Stimulated activated CD8-positive, alpha-beta memory T cell treated with anti-CD3 and anti-CD28 coated beads, Interleukin-15, amount 100 ng/mL, for 24 hours (primary cell): ENCODE measurements at regions not wholly inside any gene's neighbourhood (a gene's known extent, or its start where the extent isn't known, plus 50 kb on each side); places are given as distances from the start of the nearest gene placed in this dataset.
"Not testable (repeated sequence)": the region's sequence is repeated elsewhere in the genome, so short reads cannot be mapped to it uniquely, and the experiment has no call there.

ENCODE experiments used
- DNase-seq: peaks from one replicate; pipeline ENCODE4 v3.0.0-alpha.2; 2020; ENCODE audit warnings: low read depth

DNA sequence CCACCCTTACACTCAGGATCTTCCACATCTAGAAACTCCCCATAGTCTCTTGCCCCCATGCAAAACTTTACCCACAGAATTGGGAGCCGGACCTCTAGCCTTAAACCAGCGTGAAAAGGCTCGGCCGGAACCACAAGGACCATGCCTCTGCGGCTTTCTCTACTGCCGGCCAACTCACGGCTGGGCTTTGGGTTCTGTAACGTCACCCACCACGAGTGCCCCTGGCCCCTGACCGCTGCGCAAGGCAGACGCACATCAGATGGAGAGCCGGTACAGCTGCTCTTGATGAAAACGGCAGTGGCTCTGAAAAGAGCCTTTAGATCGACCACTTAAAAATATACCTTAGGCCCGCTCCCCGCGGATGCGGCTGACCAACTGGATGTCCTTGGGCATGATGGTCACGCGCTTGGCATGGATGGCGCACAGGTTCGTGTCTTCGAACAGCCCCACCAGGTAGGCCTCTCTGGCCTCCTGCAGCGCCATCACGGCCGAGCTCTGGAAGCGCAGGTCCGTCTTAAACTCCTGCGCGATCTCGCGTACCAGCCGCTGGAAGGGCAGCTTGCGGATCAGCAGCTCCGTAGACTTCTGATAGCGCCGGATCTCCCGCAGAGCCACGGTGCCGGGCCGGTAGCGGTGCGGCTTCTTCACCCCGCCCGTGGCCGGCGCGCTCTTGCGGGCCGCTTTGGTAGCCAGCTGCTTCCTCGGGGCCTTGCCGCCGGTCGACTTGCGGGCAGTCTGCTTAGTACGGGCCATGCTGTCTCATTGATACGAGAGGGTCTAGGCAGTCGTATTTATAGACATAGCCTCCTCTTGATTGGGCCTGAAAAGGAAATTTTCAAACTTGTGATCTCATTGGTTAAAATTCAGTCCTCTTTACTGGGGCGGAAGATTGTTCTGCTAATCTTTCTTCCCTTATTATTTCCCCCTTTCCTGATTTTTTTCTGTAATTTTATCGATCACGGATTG is 66.3 kb downstream of the FAM72C start:
- DNase-seq: not testable (repeated sequence)

DNA sequence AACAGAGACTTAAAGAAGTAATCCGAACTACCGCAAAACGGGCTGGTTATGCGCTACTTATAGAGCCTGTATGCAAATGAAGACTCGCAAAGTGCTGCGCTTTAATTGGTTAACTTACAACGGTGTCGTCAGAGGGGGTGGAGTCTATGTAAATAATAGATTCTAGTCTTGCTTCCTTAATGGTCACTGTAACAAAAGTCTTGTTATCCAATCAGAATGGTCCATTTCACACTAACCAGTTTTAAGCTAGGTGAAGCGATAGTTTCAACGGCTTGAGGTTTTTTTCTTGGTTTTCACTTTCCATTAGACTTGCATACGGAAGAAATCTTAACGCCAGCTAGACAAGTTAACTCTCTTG is 67.2 kb downstream of the FAM72C start:
- not testable (repeated sequence) for DNase-seq

DNA sequence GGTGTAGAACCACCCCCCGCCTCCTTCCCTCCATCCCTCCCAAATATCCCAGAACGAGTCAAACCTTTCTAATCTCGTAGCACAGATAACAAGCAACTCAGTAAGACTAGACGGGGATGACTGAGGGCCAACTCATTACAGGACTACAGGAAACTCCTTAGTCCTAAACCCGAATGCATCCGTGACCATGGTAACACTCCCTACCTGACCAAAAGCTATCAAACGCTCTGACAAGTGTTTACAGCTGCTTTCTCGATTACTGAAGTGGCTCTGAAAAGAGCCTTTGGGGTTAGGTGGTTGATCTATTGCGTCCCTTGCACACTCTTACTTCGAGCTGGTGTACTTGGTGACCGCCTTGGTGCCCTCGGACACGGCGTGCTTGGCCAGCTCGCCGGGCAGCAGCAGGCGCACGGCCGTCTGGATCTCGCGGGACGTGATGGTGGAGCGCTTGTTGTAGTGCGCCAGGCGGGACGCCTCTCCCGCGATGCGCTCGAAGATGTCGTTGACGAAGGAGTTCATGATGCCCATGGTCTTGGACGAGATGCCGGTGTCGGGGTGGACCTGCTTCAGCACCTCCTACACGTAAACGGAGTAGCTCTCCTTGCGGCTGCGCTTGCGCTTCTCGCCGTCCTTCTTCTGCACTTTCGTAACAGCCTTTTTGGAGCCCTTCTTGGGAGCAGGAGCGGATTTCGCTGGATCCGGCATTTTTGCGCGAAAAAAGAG is 67.7 kb downstream of the FAM72C start:
- not testable (repeated sequence) for DNase-seq

DNA sequence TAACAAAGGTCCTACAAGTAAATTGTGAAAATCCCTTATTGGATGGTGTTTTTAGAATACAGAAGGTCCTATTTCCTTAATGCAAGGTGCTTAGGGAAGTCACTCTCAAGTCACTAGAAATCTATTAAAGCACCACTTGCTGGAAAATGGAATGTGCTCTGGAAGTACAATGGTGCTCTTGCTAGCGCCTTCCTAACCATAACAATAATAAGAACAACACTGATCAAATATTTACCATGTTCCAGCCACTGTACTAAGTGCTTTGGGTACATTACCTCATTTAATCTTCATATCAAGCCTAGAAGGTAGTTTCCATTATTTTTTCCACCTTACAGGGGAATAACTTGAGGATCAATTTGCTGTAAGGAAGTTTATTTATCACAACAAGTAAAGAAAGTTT is 75.4 kb downstream of the FAM72C start:
- not testable (repeated sequence) for DNase-seq

DNA sequence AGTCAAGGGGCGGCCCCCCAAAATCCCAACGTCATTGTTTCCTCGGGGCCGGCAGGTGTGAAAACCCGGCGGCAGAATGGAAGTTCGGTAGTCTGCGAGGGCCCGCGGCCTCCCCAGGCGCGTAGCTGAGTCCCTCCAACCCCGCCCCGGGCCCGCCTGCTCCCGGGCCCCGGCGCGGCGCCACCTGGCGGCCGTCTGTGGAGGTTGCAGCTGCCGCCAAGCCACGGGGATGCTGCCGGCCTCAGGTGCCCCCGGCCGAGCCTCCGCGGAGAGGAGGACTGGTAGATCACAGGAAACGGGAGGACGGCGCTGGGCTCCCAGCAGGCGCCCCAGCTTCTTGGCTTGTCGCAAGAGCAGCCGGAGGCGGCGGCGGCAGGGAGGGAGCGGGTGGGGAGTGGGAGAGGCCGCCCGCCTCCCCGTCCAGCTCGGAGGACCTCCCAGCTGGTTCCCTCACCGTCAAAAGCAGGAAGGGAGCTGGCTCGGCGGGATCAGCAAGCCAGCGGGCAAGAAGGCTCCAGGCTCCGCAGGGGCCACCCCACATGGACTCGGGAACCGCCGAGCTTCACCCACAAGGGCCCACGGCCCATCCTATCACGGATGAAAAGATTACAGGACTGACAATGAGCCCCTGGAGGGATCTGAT is 86.7 kb downstream of the FAM72C start:
- DNase-seq: peak; percentile 31

DNA sequence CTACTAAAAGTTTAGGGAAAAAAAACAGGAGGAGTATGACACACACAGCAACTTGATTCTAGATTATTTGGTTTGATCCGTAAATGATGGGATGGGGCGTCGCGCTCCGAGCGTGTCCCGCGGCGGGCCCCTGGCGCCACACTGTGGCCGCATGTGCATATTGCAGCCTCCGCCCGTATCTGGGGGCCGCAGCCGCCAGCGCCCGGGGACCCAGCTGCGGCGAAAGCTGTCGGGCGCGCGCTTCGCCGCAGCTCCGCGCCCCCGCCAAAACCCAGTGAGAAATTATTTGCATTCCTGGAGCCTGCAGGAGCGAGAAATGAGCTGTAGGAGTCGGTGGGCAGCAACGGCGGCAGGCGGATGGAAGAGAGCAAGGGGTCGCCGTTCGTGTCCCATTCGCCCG is 87.3 kb downstream of the FAM72C start:
- DNase-seq: not testable (repeated sequence)

DNA sequence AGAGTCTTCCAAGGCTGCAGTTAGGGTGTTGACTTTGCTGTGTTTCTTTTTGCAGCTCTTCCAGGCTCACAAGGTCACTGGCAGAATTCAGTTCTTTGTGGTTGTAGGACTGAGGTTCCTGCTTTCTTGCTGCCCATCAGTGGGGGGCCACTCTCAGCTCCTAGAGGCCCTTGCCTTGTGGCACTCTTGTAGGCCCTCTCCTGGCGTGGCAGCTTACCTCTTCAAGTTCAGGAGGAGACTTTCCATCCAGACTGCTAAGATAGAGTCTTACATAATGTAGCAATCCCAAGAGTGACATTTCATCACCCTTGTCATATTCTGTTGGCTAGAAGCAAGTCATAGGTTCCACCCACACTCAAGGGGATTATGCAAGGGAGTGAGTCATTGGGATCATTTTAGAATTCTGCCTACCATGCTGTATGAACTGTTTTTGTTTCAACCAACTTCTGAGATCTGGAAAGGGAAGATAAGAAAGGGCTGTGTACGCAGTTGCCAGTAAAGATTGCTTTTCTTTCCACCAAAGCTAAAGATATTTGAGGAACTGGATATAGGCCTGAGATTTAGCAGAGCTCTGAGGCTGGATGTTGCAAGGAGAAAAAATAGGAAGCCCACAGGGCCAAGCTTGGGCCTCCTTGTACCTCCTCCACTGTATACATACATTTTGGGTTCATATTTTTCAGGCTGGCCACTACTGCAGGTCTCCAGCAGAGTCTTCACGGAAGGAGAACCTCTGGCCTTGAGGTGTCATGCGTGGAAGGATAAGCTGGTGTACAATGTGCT is 91.8 kb downstream of the FAM72C start:
- not testable (repeated sequence) for DNase-seq

DNA sequence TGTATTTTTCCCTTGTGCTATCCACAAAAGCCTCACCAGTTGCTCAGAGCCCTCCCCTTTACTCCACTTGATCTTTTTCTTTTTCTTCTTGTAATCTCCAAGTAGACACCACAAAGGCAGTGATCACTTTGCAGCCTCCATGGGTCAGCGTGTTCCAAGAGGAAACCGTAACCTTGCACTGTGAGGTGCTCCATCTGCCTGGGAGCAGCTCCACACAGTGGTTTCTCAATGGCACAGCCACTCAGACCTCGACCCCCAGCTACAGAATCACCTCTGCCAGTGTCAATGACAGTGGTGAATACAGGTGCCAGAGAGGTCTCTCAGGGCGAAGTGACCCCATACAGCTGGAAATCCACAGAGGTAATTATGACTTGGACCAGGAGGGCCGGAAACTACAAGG is 95.8 kb downstream of the FAM72C start:
- not testable (repeated sequence) for DNase-seq

DNA sequence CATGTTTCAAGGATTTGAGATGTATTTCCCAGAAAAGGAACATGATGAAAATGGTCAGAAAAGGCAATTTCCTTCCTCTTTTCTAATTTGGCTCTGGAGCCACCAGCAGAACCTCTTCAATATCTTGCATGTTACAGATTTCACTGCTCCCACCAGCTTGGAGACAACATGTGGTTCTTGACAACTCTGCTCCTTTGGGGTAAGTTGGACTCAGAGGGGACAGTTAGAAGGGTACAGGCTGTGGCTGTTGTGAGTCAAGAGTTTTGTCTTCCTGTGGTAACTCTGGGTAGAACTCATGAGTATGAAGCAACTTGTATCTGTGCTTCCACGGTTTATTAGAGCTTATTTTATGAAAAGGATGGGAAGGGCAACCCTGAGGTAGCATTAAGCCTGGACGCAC is 97.2 kb downstream of the FAM72C start:
- not testable (repeated sequence) for DNase-seq

DNA sequence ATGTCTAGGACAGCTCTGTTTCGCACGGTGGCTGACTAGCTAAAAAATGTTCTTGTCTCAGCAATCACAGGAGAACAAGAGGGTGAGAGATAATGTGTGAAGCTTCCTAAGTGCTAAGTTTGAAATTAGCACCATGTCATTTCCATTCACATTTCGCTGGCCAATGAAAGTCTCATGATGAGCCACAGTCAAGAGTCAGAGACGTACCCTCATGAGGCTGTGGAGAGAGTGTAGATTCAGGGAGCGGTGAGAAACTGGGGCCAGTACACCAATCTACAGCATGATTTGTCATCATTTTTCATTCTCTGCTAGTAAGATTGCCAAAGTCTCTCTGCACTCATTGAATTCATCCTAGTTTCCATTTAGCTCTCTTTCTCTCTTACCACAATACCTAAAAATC is 98.1 kb downstream of the FAM72C start:
- DNase-seq: not testable (repeated sequence)

DNA sequence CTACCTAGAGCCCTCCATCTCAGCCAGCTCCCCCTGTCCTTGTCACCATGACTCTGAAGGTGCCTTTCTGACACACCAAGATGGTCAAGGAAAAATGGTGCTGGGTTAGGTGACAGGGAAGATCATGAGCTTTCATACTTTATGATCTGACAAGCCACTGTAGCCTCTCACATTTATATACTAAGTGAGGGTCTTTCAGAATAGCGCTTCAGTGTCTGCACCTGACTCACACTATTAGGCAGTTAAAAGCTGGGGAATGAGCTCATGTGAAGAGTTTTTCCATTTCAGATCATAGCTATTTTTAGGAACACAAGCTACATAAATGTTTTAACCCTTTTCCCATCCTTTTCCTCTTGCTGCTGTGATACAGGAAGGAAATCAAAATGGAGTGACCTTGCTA is 101.4 kb downstream of the FAM72C start:
- DNase-seq: not testable (repeated sequence)

DNA sequence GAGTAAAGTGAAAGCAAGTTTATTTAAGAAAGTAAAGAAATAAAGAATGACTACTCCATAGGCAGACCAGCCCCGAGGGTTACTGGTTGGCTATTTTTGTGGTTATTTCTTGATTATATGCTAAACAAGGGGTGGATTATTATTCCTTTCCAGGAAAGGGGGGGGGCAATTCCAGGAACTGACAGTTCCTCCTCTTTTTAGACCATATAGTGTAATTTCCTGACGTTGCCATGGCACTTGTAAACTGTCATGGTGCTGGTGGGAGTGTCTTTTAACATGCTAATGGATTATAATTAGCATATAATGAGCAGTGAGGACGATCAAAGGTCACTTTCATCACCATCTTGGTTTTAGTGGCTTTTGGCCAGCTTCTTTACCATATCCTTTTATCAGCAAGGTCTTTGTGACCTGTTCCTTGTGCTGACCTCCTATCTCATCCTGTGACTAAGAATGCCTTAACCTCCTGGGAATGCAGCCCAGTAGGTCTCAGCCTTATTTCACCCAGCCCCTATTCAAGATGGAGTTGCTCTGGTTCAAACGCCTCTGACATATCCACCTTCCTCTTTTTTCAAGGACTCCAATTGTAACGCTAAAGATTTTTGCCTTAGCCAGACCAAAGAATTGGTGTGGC is 104.1 kb downstream of the FAM72C start:
- not testable (repeated sequence) for DNase-seq

DNA sequence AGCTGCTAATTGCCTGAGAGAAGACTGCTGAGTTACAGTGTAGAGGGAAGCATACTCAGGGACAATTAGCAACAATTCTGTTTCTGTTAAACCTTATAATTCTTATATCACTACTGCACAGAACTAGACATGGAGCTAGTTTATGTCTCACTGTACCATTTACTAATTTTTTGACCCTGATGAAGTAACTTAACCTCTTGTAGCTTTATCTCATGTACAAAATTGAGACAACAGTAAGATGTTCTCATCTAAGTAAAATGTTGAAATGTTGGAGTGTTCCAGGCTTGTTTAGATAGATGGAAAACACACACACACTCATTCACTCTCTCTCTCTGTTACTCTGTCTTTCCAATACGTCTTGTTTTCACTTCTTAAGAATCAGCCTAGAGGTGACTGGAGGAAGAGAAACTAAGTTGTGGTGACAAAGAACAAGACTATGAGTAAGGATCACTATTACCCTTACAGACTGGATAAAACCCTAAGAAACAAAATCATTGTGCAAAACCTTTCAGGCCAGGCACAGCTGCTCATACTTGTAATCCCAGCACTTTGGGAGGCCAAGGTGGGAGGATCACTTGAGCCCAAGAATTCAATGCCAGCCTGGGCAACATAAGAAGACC is 107.8 kb downstream of the FAM72C start:
- DNase-seq: not testable (repeated sequence)

DNA sequence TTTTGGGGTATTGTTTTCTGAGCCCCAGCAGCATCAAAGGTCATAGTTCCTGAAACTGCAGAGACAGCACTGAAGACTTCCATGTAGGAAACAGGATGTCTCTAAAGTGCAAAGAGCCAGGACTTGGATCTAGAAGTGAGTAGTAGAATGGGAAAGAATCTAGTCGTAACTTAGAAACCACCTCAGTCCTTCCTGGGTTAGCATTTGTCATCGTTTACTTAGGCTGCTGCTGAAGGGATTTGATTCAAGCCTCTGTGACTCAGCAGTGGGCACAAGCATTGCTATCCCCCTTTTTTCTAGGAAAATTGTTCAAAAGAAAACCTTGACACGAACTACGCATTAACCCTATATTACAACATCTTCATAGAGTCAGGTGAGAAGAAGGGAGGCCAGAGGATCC is 109.1 kb downstream of the FAM72C start:
- DNase-seq: not testable (repeated sequence)

DNA sequence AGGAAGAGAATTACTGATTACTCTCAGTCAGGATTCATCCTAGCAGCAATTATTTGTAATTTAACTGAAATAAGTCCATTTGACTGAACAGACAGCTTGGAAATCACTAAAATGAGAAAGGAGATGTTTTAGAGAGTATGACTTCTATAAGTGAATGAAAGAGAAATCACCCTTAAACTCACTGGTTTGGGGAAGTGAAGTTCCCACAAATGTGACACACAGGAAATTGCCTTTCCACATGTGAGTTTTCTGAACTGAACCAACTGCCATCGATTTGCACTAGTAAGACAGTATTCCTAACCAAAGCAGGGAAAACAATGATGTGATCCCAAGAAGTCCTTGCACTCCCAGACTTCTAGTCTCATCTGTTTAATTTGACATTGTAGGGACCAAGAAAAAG is 110.5 kb downstream of the FAM72C start:
- not testable (repeated sequence) for DNase-seq

DNA sequence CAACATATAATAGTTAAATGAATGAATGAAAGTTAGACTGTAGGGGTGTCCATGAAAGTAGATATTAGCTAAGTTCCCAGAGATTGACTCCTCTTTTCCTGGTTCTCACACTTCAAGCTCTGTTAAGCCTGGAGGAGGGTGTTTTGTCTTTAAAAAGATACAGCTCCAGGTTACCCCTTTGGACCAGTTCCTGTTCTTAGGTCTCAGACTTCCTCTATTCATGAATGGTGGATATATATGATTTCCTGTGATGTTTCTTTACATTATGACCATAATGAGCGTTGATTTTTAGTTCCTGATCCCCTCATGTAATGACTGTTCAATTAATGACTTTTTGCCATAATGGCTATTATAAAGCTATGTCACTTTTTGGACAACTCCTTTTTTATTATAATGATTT is 115.9 kb downstream of the FAM72C start:
- DNase-seq: not testable (repeated sequence)

DNA sequence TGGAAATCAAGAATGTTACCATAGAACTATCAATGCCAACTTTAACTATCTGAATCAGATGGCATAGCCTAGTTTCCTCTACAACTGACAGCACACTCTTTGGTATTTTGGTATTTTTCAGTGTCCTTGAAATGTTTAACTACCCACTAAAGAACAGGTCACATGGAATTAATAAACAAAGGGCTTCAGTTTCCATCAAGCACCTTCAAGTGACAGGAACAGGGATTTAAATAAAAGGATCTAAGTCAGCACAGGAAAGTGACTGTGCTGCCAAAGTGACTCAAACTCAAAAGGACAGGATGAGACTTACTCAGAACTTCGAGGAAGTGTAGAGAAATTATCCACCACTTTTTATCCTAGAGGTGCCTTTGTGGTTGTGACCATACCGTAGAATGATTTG is 117.7 kb downstream of the FAM72C start:
- DNase-seq: not testable (repeated sequence)

DNA sequence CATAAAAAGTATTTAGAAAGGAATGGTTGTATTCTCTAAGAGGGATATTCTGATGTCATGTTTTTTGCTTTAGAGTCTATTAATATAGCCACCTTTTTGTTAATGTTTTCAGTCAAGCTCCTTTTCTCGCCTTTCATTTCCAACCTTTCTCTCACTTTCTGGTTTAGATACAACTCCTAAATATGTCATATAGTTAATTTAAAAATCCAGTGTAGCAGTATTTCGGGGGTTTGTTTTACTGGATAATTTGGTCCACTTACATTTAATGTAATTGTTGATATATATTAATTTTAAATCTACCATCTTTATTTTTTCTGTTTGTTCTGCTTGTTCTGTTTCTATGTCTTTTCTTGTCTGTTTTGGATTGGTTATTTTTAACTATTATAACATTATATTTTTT is 121.1 kb downstream of the FAM72C start:
- DNase-seq: not testable (repeated sequence)

DNA sequence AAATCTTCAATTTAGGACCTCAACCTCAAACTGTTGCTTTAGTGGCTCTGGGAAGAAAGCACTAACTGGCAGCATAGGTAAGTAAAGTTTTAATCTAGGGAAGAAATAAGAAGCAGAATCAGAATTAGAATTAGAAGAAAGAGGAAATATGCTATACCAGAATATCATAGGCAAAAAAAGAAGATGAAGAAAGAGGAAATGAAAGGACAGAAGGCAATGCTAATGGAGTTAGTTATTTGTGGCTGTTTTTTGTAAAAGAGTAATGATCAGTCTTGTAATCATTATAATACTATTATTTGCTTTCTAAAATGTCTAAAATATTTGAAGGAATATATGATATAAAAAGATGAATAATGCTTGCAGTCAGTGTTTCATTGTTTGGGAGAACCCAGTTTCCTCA is 122.9 kb downstream of the FAM72C start:
- DNase-seq: not testable (repeated sequence)

DNA sequence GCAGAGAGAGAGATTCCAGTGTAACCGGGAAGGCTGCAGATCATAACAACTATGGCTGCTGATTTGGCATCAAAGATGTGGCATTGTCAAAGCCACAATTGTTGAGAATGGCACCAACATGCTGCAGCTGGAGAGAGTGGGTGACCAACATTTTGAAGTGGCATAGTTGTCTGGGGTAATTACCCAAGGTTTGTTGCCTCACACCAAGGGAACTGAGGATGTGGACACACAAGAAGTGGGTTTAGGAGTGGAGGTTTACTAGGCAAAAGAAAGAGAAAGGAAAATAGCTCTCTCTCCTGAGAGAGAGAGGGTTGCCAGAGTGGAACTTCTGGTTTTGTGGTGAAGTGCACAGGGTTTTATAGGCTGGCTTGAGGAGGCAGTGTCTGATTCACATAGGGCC is 126.6 kb downstream of the FAM72C start:
- DNase-seq: not testable (repeated sequence)

DNA sequence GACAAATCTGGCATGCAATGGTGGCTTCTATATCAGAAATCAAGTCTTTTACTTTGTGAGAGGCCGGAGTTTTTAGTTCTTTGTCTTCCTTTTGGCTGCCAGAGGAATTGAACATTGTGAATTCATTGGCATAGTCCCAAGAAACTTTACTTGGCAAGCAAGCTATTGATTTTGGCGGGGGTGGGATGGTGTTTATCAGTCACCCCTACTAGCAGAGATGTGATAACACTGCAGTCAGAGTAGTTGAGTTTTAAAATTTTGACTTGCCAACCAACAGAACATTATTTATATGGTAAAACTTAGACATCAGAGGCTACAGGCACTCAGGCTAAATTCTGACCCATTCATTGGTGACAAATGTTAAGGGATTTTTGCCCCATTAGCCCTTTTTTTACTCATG is 129.7 kb downstream of the FAM72C start:
- not testable (repeated sequence) for DNase-seq
